Trophoblast cell (in vitro differentiated cells and primary cell): ENCODE measurements at regions not wholly inside any gene's neighbourhood (a gene's known extent, or its start where the extent isn't known, plus 50 kb on each side); places are given as distances from the start of the nearest gene placed in this dataset.
"Not testable (repeated sequence)": the region's sequence is repeated elsewhere in the genome, so short reads cannot be mapped to it uniquely, and the experiment has no call there.

ENCODE experiments used
- DNase-seq, 2 donors: peaks; one replicate each; pipeline ENCODE4 v3.0.0-alpha.2; 2016
- H2AFZ ChIP-seq: 2 replicates; pipeline ENCODE4 v1.6.1; 2013; ENCODE audit warnings: low read length, moderate library complexity, mild to moderate bottlenecking; ENCODE audit not compliant: insufficient read depth, poor library complexity
- H2AK5ac ChIP-seq: 2 replicates; pipeline ENCODE4 v1.6.1; 2013; ENCODE audit warnings: mild to moderate bottlenecking, low read length
- H2BK120ac ChIP-seq: 2 replicates; pipeline ENCODE4 v1.6.1; 2013; ENCODE audit warnings: low read length, mild to moderate bottlenecking, moderate library complexity; ENCODE audit not compliant: insufficient read depth, poor library complexity
- H2BK12ac ChIP-seq: 2 replicates; pipeline ENCODE4 v1.6.1; 2013; ENCODE audit warnings: mild to moderate bottlenecking, low read length, moderate library complexity
- H2BK5ac ChIP-seq: 2 replicates; pipeline ENCODE4 v1.6.1; 2013; ENCODE audit warnings: low read length, low read depth, moderate library complexity, mild to moderate bottlenecking; ENCODE audit not compliant: poor library complexity
- H3K14ac ChIP-seq: 2 replicates; pipeline ENCODE4 v1.6.1; 2013; ENCODE audit warnings: mild to moderate bottlenecking, low read length
- H3K18ac ChIP-seq: 2 replicates; pipeline ENCODE4 v1.6.1; 2013; ENCODE audit warnings: mild to moderate bottlenecking, low read length
- H3K23ac ChIP-seq: 2 replicates; pipeline ENCODE4 v1.6.1; 2013; ENCODE audit warnings: low read length
- H3K27ac ChIP-seq: 2 replicates; pipeline ENCODE4 v1.5.1; 2013; ENCODE audit warnings: low read depth, mild to moderate bottlenecking, inconsistent platforms, low read length, moderate library complexity
- H3K27me3 ChIP-seq: 2 replicates; pipeline ENCODE4 v1.6.1; 2013; ENCODE audit warnings: inconsistent platforms, mild to moderate bottlenecking, low read length, moderate library complexity; ENCODE audit not compliant: insufficient read depth
- H3K36me3 ChIP-seq, 2 experiments: 1 replicate in 1 of 2; 2 replicates in 1 of 2; pipeline ENCODE4 v1.6.1; 2013; ENCODE audit warnings: low read length in 2 of 2, mild to moderate bottlenecking in 2 of 2, moderate library complexity in 1 of 2; ENCODE audit not compliant: insufficient read depth in 2 of 2, control insufficient read depth in 1 of 2
- H3K4ac ChIP-seq: 2 replicates; pipeline ENCODE4 v1.6.1; 2013; ENCODE audit warnings: low read depth, mild to moderate bottlenecking, low read length, moderate library complexity
- H3K4me1 ChIP-seq, 2 experiments: 1 replicate in 1 of 2; 2 replicates in 1 of 2; pipeline ENCODE4 v1.6.1; 2013; ENCODE audit warnings: low read length in 2 of 2, mild to moderate bottlenecking in 2 of 2, moderate library complexity in 1 of 2; ENCODE audit not compliant: insufficient read depth in 2 of 2, control insufficient read depth in 1 of 2
- H3K4me2 ChIP-seq: 2 replicates; pipeline ENCODE4 v1.6.1; 2013; ENCODE audit warnings: inconsistent platforms, mild to moderate bottlenecking, low read length, moderate library complexity
- H3K4me3 ChIP-seq: 2 replicates; pipeline ENCODE4 v1.5.1; 2013; ENCODE audit warnings: mild to moderate bottlenecking, low read depth, low read length, inconsistent platforms
- H3K79me1 ChIP-seq: one replicate; pipeline ENCODE4 v1.6.1; 2013; ENCODE audit warnings: low read length
- H3K79me2 ChIP-seq: 2 replicates; pipeline ENCODE4 v1.6.1; 2013; ENCODE audit warnings: low read length, mild to moderate bottlenecking; ENCODE audit not compliant: control insufficient read depth, insufficient read depth, poor library complexity
- H3K9ac ChIP-seq: 2 replicates; pipeline ENCODE4 v1.6.1; 2013; ENCODE audit warnings: mild to moderate bottlenecking, low read length
- H3K9me3 ChIP-seq: 2 replicates; pipeline ENCODE4 v1.6.1; 2013; ENCODE audit warnings: low read depth, mild to moderate bottlenecking, control low read depth, inconsistent platforms, low read length; ENCODE audit not compliant: insufficient read depth
- H4K12ac ChIP-seq: 2 replicates; pipeline ENCODE4 v1.6.1; 2013; ENCODE audit warnings: low read depth, mild to moderate bottlenecking, low read length, moderate library complexity
- H4K8ac ChIP-seq: 2 replicates; pipeline ENCODE4 v1.6.1; 2013; ENCODE audit warnings: low read depth, mild to moderate bottlenecking, low read length, moderate library complexity
- H4K91ac ChIP-seq: one replicate; pipeline ENCODE4 v1.6.1; 2013; ENCODE audit warnings: low read depth, mild to moderate bottlenecking, low read length, moderate library complexity
- WGBS: extraction: QIAGEN DNeasy Blood & Tissue Kit; methylation state at CpG from one replicate; pipeline ENCODE4 v1.1.7; 2013; ENCODE audit warnings: missing lambda C conversion rate; ENCODE audit not compliant: insufficient read length, insufficient coverage; ENCODE audit errors: extremely low coverage; 5-methylcytosine and 5-hydroxymethylcytosine counted together

DNA sequence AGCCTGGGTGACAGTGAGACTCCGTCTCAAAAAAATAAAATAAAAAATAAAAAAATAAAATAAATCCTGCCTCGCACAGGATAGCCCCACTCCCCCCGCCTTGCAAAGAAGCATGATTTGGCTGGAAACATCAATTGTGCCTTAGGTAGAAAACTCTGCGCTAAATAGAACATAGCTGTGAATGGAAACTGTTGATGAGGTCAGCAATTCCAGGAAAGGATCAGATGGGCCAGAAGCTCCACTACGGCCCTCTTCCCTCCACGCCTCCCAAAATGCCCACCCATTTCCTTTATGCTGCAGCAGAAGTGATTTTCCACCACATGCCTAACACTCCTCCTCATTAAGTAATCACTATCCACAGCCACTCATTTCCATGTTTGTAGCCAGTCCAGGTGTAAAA lies 473.4 kb downstream of the XYLT1 start:
- no peaks in the 10 kb centered on the region for H3K79me1 ChIP-seq
- H3K14ac ChIP-seq = no peak overlapping the region
- no peaks in the 10 kb centered on the region for H3K4me1 ChIP-seq
- H3K27ac ChIP-seq = no peak overlapping the region
- H4K91ac ChIP-seq = no peak overlapping the region
- no peaks in the 10 kb centered on the region for H3K36me3 ChIP-seq
- no peak overlapping the region for H4K12ac ChIP-seq
- no peak overlapping the region for H3K9ac ChIP-seq
- H3K23ac ChIP-seq = no peak overlapping the region
- H3K9me3 ChIP-seq = no peaks in the 10 kb centered on the region
- no peaks in the 10 kb centered on the region for H3K79me2 ChIP-seq
- H2AFZ ChIP-seq = no peak overlapping the region
- no peaks in the 10 kb centered on the region for H3K27me3 ChIP-seq
- H2BK12ac ChIP-seq = no peak overlapping the region
- H2BK5ac ChIP-seq = no peak overlapping the region
- DNase-seq = no peak
- no peak overlapping the region for H3K4ac ChIP-seq
- no peak overlapping the region for H2BK120ac ChIP-seq
- H4K8ac ChIP-seq = no peak overlapping the region
- no peak overlapping the region for H2AK5ac ChIP-seq
- H3K4me2 ChIP-seq = no peak overlapping the region
- no CpG with 5 or more reads among the region's 6 CpGs for WGBS
- no peak overlapping the region for H3K4me3 ChIP-seq
- no peak overlapping the region for H3K18ac ChIP-seq

DNA sequence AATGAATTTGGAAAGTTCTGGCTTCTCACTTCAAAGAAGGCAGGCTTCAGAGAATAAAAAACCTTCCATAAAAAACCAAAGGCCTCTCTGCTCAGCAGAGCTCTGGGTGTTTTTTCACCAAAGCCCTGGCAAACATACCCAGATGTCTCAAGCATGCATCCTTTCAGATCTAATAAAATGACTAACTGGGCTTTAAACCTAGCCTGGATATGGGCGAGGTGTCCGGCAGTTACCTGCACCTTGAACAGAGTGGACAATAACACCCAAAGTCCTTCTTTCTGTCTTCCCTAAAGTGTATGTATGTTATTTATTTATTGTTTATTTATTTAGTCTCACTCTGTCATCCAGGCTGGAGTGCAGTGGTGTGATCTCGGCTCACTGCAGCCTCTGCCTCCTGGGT lies 469.3 kb downstream of the XYLT1 start:
- Histone ChIP-seq H2AFZ (no peak overlapping the region), H3K9ac (no peak overlapping the region), H3K4me2 (no peak overlapping the region), H3K18ac (no peak overlapping the region), H2BK5ac (no peak overlapping the region), H3K27ac (no peak overlapping the region), H4K12ac (no peak overlapping the region), H3K27me3 (no peaks in the 10 kb centered on the region), H3K36me3 (no peaks in the 10 kb centered on the region), H3K4me1 (no peaks in the 10 kb centered on the region), H2BK12ac (no peak overlapping the region), H2AK5ac (no peak overlapping the region), H3K23ac (no peak overlapping the region), H3K4ac (no peak overlapping the region), H3K79me1 (no peaks in the 10 kb centered on the region), H3K79me2 (no peaks in the 10 kb centered on the region), H3K4me3 (no peak overlapping the region), H4K8ac (no peak overlapping the region), H3K14ac (no peak overlapping the region), H3K9me3 (no peaks in the 10 kb centered on the region), H4K91ac (no peak overlapping the region), H2BK120ac (no peak overlapping the region)
- no peak for DNase-seq
- no CpG with 5 or more reads among the region's 3 CpGs for WGBS

DNA sequence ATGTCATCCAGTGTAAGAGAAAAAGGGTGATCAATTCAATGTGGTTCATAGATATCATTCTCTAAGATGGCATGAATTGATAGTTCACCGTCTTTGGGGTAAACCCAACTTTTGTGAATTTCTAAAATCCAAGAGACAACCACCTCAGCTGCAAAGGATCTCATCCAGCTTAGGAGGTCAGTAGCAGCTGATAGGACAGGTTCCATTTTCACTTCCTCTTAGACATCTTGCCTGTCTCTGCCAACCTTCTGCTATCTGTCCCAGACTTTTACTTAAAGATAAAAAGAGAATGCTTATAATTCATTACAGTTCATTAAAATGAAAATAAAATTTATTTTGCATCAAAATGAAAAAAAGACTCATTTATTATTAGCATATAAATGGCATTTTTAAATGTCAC lies 468.2 kb downstream of the XYLT1 start:
- H3K9me3 ChIP-seq = no peaks in the 10 kb centered on the region
- H3K79me1 ChIP-seq = no peaks in the 10 kb centered on the region
- H4K8ac ChIP-seq = no peak overlapping the region
- no peak overlapping the region for H4K12ac ChIP-seq
- no peak overlapping the region for H3K9ac ChIP-seq
- no peak overlapping the region for H3K27ac ChIP-seq
- no CpG with 5 or more reads among the region's 1 CpG for WGBS
- H3K18ac ChIP-seq = no peak overlapping the region
- no peak overlapping the region for H3K4me3 ChIP-seq
- H3K4me2 ChIP-seq = no peak overlapping the region
- no peaks in the 10 kb centered on the region for H3K27me3 ChIP-seq
- H2AK5ac ChIP-seq = no peak overlapping the region
- no peak overlapping the region for H3K14ac ChIP-seq
- no peak overlapping the region for H3K4ac ChIP-seq
- H2AFZ ChIP-seq = no peak overlapping the region
- no peak overlapping the region for H3K23ac ChIP-seq
- no peak overlapping the region for H2BK12ac ChIP-seq
- no peak overlapping the region for H2BK120ac ChIP-seq
- H3K79me2 ChIP-seq = no peaks in the 10 kb centered on the region
- H3K4me1 ChIP-seq = no peaks in the 10 kb centered on the region
- no peak overlapping the region for H4K91ac ChIP-seq
- H2BK5ac ChIP-seq = no peak overlapping the region
- DNase-seq = no peak
- no peaks in the 10 kb centered on the region for H3K36me3 ChIP-seq

DNA sequence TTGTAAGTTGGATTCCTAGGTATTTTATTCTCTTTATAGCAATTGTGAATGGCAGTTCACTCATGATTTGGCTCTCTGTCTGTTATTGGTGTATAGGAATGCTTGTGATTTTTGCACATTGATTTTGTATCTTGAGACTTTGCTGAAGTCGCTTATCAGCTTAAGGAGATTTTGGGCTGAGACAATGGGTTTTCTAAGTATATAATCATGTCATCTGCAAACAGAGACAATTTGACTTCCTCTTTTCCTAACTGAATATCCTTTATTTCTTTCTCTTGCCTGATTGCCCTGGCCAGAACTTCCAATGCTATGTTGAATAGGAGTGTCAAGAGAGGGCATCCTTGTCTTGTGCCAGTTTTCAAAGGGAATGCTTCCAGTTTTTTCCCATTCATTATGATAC lies 464.8 kb downstream of the XYLT1 start:
- not testable (repeated sequence) for H3K36me3 ChIP-seq

DNA sequence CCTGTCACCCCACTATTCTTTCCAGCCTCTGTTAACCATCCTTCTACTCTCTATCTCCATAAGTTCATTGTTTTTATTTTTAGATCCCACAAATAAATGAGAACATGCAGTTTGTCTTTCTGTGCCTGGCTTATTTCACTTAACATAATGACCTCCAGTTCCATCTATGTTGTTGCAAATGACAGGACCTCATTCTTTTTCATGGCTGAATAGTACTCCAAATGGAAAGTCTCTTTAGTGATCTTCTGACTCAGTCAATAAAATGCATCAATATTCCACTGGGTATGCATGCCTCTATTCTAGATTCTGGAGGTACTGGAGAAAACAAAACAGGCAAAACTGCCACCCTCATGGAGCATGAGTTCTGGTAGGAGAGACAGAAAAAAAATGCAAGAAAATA lies 459.0 kb downstream of the XYLT1 start:
- no peaks in the 10 kb centered on the region for H3K79me2 ChIP-seq
- no peak overlapping the region for H3K9ac ChIP-seq
- H3K14ac ChIP-seq = no peak overlapping the region
- H3K23ac ChIP-seq = no peak overlapping the region
- no peak overlapping the region for H3K27ac ChIP-seq
- no peaks in the 10 kb centered on the region for H3K27me3 ChIP-seq
- no peaks in the 10 kb centered on the region for H3K9me3 ChIP-seq
- H4K12ac ChIP-seq = no peak overlapping the region
- no peak overlapping the region for H3K4ac ChIP-seq
- no peak overlapping the region for H3K4me3 ChIP-seq
- no peak overlapping the region for H2AK5ac ChIP-seq
- H4K8ac ChIP-seq = no peak overlapping the region
- no peak overlapping the region for H2AFZ ChIP-seq
- no peak for DNase-seq
- no peak overlapping the region for H2BK120ac ChIP-seq
- no peak overlapping the region for H2BK12ac ChIP-seq
- H3K18ac ChIP-seq = no peak overlapping the region
- no peaks in the 10 kb centered on the region for H3K36me3 ChIP-seq
- no peaks in the 10 kb centered on the region for H3K4me1 ChIP-seq
- no peak overlapping the region for H3K4me2 ChIP-seq
- no peaks in the 10 kb centered on the region for H3K79me1 ChIP-seq
- no peak overlapping the region for H4K91ac ChIP-seq
- no peak overlapping the region for H2BK5ac ChIP-seq

More for the DNA sequence above, 464.8 kb downstream of the XYLT1 start:
- not testable (repeated sequence) for H3K4ac ChIP-seq, H3K27ac ChIP-seq, H3K9me3 ChIP-seq, H3K14ac ChIP-seq, H4K91ac ChIP-seq, H3K4me1 ChIP-seq, H3K4me2 ChIP-seq, H4K12ac ChIP-seq, H3K79me1 ChIP-seq, H3K18ac ChIP-seq, H3K23ac ChIP-seq, H3K4me3 ChIP-seq, H3K27me3 ChIP-seq, H2AFZ ChIP-seq, H3K9ac ChIP-seq, H3K79me2 ChIP-seq, H2BK120ac ChIP-seq, H2BK12ac ChIP-seq, H4K8ac ChIP-seq, H2AK5ac ChIP-seq, DNase-seq, H2BK5ac ChIP-seq
- no CpG with 5 or more reads among the region's 1 CpG for WGBS
